GM21576 (cell line): ENCODE measurements at regions not wholly inside any gene's neighbourhood (a gene's known extent, or its start where the extent isn't known, plus 50 kb on each side); places are given as distances from the start of the nearest gene placed in this dataset.
"Not testable (repeated sequence)": the region's sequence is repeated elsewhere in the genome, so short reads cannot be mapped to it uniquely, and the experiment has no call there.

Experiments
- ATAC-seq: cut with Tn5 transposase; IDR thresholded peaks from one replicate; pipeline ENCODE4 v1.9.1; 2021; ENCODE audit warnings: mild to moderate bottlenecking, moderate library complexity; ENCODE audit not compliant: unreplicated experiment

GRCh38 chr9:73056245-73056644 lies 95.4 kb upstream of the ANXA1 start:
- no peak for ATAC-seq

- no peak for ATAC-seq
These were observed 97.6 kb upstream of the ANXA1 start for GRCh38 chr9:73054091-73054490.

- ATAC-seq, result no peak
These were observed 98.1 kb upstream of the ANXA1 start for GRCh38 chr9:73053543-73053942.

DNA sequence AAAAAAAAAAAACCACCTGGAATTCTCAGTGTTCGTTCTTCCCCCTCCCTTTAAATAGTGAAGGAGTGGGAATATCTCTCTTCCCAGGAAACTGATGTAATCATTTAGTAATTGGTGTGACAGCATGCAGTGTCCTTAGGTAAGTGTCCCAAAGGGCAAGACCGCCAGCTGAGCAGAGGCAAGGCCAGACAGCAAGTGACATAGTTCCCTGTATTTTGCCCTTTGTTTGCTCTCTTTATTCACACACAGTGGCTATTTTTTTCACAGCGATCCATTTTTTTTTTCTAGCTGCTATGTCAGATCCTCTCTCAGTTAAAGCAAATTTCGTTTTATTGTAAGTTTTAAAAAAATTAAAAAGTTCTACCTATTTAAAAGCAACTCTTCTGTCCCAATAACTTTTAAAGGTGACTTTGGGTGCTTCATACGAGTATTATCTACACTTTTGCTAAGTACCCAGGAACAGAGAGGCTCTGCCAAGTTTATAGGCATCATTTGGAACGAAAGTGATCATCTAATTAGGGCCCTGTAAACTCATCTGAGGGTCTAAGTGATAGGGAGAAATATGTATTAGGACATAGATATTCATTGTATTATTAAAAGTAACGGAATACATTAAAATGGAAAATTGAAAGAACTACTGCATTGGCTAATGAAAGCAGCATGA lies 98.2 kb upstream of the ALDH1A1 start:
- no peak for ATAC-seq

DNA sequence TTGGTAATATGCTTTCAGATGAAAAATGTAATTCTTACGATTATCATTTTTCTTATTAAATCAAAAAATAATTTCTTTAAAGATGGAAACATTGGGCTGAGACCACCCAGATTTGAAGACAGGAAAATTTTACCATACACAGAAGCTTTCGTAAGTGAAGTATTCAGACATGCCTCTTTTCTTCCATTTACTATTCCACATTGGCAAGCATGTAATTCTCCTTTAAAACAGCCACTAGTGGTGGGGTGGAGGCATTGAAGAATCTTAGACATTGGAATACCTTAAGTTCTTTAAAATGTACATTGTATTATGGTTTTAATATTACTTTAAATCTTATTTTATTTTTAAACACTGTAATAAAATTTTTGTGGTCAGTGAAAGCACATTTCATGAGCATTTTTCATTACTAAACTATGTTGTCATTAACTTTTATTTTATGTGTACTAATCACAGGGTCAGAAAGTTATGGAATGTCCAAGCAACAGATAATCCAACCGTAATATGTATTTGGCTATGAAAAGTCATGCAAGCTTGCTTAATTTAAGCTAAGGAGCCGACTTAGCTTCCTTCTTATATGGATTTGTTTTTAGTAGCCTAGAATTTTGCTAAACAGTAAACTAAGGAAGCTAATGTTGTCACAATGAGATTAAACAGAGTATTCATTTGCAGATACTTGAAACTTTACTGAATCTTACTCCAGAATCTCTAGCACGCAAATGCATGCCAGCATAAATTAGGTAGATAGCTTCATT lies 97.4 kb upstream of the ALDH1A1 start:
- no peak for ATAC-seq

- no peak for ATAC-seq
These were observed 96.4 kb upstream of the ALDH1A1 start for GRCh38 chr9:73049280-73049679.

DNA sequence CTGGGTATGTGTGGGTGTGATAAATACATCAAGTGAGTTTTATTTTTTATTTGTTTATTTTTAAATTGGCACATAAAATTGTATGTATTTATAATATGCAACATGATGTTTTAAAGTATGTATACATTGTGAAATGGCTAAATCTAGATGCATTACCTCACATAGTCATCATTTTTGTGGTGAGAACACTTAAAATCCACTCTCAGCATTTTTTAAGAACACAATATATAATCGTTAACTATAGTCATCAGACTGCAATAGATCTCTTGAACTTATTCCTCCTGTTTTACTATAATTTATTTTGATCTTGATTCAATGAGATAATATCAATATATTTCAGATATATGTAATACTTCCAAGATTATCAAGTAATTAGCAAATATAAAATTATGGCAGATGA lies 93.9 kb upstream of the ALDH1A1 start:
- ATAC-seq, result no peak

GRCh38 chr9:73044776-73045175 lies 91.9 kb upstream of the ALDH1A1 start:
- ATAC-seq, result not testable (repeated sequence)

GRCh38 chr9:73042155-73042554 lies 89.3 kb upstream of the ALDH1A1 start:
- ATAC-seq, result no peak

GRCh38 chr9:73039271-73040263 lies 86.7 kb upstream of the ALDH1A1 start:
- no peak for ATAC-seq

DNA sequence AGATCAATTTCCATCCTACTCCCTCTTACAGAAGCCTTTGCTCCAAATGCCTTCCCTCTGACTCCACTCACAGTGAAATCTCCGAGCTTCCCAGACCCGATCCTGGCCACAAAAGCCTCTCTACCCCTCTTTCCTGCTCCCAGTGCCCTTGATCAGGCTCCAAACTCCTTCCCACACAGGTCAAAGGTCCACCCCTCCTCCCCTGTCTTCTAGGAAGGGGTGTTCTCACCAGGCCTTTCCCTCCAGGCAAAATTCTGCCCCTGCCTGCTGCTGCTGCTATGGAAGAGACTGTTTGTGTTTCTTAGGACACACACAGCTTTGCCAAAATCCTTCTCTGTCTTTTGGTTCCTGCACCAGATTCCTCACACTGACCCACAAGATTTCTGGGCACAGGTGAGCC lies 85.8 kb upstream of the ALDH1A1 start:
- ATAC-seq, result no peak

DNA sequence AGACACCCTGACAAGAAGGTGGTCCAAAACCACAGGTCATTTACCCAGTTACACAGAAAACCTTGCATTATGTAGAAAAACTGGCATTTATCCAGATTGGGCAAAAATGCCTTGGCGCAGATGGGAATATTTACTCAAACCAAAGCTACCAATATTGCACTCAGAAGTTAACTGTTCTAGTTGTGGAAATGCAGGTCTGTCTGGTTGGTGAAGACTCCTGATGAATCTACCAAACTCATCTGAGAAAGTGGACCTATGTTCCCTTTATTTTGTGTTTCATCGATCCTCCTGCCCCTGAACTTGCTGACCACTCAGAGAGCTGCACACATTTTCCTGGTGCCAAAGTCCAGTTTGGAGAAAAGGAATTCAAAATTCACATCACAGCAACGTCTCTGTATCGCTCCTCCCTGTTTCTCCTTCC lies 85.2 kb upstream of the ALDH1A1 start:
- no peak for ATAC-seq

GRCh38 chr9:73037613-73038012 lies 84.8 kb upstream of the ALDH1A1 start:
- ATAC-seq, result no peak

- no peak for ATAC-seq
These were observed 82.1 kb upstream of the ALDH1A1 start for GRCh38 chr9:73034962-73035361.

DNA sequence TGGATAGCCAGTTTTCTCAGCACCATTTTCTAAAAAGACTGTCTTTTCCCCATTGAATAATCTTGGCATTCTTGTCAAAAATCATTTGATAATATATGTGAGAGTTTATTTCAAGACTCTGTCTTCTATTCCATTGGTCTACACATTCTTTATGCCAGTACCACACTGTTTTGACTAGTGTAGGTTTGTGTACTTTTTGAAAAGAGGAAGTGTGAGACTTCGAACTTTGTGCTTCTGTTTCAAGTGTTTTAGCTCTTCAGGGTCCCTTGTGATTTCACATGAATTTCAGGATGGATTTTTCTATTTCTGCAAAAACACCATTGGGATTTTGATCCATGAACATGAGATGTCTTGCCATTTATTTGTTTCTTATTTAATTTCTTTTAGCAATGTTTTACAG lies 78.5 kb upstream of the ALDH1A1 start:
- ATAC-seq, result no peak

DNA sequence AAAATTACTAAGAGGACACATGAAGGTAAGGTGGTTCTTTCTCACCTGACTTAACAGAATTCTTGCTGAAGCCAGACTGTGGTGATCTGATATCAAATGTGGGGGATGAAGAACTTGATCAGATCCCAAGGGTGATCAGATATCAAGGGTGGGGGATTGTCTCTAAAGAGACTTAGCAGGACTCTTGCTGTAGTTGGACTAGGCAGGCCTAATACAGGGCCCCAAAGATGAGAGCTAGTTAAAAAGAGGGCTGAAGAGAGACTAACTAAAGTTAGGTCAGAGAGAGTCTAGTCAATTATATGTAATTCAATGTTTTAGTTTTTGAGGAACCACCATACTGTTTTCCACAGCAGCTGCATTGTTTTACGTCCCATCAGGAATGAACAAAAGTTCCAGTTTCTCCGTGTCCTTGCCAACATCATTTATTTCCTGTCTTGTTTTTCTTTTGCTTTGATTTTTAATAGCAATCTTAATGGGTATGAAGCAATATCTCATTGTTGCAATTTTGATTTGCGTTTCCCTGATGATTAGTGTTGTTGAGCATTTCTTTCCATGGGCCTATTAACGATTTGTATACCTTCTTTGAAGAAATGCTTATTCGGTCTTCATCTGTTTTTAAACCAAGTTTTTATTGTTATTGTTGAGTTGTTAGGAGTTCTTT lies 77.6 kb upstream of the ALDH1A1 start:
- no peak for ATAC-seq

DNA sequence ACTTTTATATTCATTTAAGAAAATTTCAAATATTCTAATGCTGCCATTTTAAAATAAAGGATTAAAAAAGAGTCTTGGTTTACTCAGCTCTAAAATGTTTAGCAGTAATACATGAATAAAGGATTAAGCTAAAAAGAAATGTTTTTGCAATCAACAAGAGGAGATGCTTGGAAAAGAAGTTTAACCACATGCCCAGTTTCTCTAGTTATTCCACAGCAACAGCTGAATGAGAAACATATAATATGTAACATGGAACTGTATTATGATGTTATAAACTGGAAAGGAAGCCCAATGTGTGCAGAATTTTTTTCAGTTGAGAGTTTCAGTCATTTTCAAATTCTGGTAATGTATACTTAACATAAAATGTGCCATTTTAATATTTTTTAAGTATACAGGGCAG lies 76.5 kb upstream of the ALDH1A1 start:
- ATAC-seq, result no peak

- no peak for ATAC-seq
These were observed 73.5 kb upstream of the ALDH1A1 start for GRCh38 chr9:73026375-73026774.

DNA sequence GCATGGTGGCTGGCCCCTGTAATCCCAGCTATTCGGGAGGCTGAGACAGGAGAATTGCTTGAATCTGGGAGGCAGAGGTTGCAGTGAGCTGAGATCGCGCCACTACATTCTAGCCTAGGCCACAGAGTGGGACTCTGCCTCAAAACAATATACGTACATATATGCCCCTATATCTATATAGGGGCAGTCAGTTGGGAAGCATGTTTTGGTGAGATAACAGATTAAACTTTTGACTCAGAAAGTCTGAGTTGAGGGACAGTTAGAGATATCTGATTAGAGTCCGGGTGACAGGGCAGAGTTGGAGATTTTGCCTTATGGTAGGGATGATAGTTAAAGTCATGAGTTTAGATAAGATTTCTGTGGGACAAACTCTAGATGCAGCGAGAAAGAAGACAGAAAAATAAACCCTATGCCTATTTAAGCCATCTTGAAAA lies 71.8 kb upstream of the ALDH1A1 start:
- ATAC-seq, result no peak

DNA sequence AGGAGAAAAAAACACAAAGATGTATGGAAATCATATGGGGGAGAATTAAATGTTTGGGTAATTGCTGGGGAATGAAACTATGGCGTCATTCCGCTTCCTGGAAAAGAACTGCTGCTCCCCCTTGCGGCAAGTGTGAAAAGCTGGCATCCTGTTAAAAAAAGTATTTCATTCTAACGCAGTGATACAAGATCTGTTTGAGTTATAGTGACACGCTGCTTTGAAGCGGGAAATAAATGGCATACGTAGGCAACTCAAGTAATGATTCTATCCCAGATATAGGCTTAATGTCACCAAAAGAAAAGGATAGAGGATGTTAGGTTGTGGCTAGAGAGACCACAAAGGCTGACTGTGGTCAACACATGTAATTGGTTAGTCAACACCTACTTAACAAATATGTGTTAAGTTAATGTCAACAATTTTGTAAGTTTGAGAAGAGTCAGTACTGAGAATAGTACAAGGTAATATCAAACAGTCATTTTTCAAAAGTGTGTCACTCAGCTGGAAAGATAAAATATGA lies 70.2 kb upstream of the ALDH1A1 start:
- ATAC-seq, result peak; percentile 59

GRCh38 chr9:73022353-73022752 lies 69.5 kb upstream of the ALDH1A1 start:
- no peak for ATAC-seq
